HepG2 (cell line): ENCODE measurements at regions not wholly inside any gene's neighbourhood (a gene's known extent, or its start where the extent isn't known, plus 50 kb on each side); places are given as distances from the start of the nearest gene placed in this dataset.

Experiments used
- ATAC-seq: fragments of 200-7000 bp; cut with Tn5 transposase; 3 replicates; pipeline ENCODE4 v1.9.1; 2020; ENCODE audit warnings: mild to moderate bottlenecking, moderate library complexity
- BruUV-seq: library from RNA; stranded (reverse); fragments of 400-500 nt; replicated peaks from 2 replicates; lab custom pipeline; 2021; lab: Mats Ljungman, UMichigan
- CTCF ChIA-PET: fragments of 300-600 bp; formaldehyde crosslinking; extraction: SDS; loops from one replicate; lab custom pipeline; 2021; ENCODE audit warnings: low total read pairs, inconsistent platforms, low intra/inter-chr PET ratio; lab: Yijun Ruan, JAX
- POLR2A ChIA-PET: fragments of 350-600 bp; sonication (Branson Sonifier 250); formaldehyde crosslinking; loops from one replicate; lab custom pipeline; 2020; ENCODE audit warnings: antibody characterized with exemption, inconsistent platforms; lab: Yijun Ruan, JAX
- DNase-seq: peaks from one replicate; pipeline ENCODE4 v3.0.0-alpha.2; 2015; ENCODE audit warnings: low spot score
- FAIRE-seq: peaks from 3 replicates; lab custom pipeline; 2011; peaks lifted over from hg19 to GRCh38; lab: Jason Lieb, UNC
- H2AFZ ChIP-seq: one replicate; pipeline ENCODE4 v1.6.1; 2011; ENCODE audit warnings: low read length, inconsistent platforms
- H3K27ac ChIP-seq: fragments of 300-600 bp; 3 replicates; pipeline ENCODE4 v1.8.0; 2011; ENCODE audit warnings: mixed run types, mild to moderate bottlenecking, mixed read lengths, low read length, inconsistent platforms; ENCODE audit not compliant: insufficient read depth; ENCODE audit errors: extremely low read length
- H3K27me3 ChIP-seq, 2 experiments: fragments of 200-600 bp in 1 of 2; 2 replicates in 1 of 2; 3 replicates in 1 of 2; pipeline versions ENCODE4 v1.6.0 to v1.8.0; 2011; ENCODE audit warnings: low read length in 2 of 2, mild to moderate bottlenecking in 2 of 2, moderate library complexity in 2 of 2, inconsistent platforms in 1 of 2; ENCODE audit not compliant: insufficient read depth in 2 of 2, control insufficient read depth in 1 of 2
- H3K36me3 ChIP-seq, 2 experiments: fragments of 200-600 bp in 1 of 2; replicated peaks in 1 of 2; 2 replicates in 1 of 2; 3 replicates in 1 of 2; pipeline versions ENCODE4 v1.5.1 to v1.8.0; 2011; ENCODE audit warnings: low read length in 2 of 2, inconsistent platforms in 1 of 2; ENCODE audit not compliant: insufficient read depth in 2 of 2, control insufficient read depth in 1 of 2
- H3K4me1 ChIP-seq: 2 replicates; pipeline ENCODE4 v1.5.1; 2012; ENCODE audit warnings: low read length, inconsistent platforms; ENCODE audit not compliant: insufficient read depth
- H3K4me2 ChIP-seq: 2 replicates; pipeline ENCODE4 v1.6.0; 2011; ENCODE audit warnings: low read depth, low read length, inconsistent platforms
- H3K4me3 ChIP-seq, 3 experiments: fragments of 200-600 bp in 1 of 3; sonication (generic), shearing (Covaris generic) in 1 of 3; replicated peaks in 1 of 3; 2 replicates each; pipeline ENCODE4 v1.5.1; 2011 to 2016; ENCODE audit warnings: low read length in 3 of 3, inconsistent platforms in 2 of 3, low read depth in 2 of 3, mild to moderate bottlenecking in 2 of 3, control low read depth in 1 of 3, mixed read lengths in 1 of 3; ENCODE audit not compliant: insufficient read depth in 1 of 3
- H3K79me2 ChIP-seq: one replicate; pipeline ENCODE4 v1.6.1; 2011; ENCODE audit warnings: low read length, inconsistent platforms; ENCODE audit not compliant: insufficient read depth
- H3K9ac ChIP-seq: 2 replicates; pipeline ENCODE4 v1.6.0; 2011; ENCODE audit warnings: mild to moderate bottlenecking, low read depth, low read length, inconsistent platforms; ENCODE audit not compliant: insufficient read depth
- H3K9me3 ChIP-seq: 2 replicates; pipeline ENCODE4 v1.5.1; 2012; ENCODE audit warnings: mild to moderate bottlenecking, low read length
- H4K20me1 ChIP-seq: 2 replicates; pipeline ENCODE4 v1.6.0; 2011; ENCODE audit warnings: inconsistent platforms, mild to moderate bottlenecking, low read length, moderate library complexity; ENCODE audit not compliant: insufficient read depth
- ATF7-NPFF ChIP-seq: sonication (generic); formaldehyde crosslinking; IDR thresholded peaks from 2 replicates; pipeline ENCODE4 v1.8.1; 2023; ENCODE audit warnings: mild to moderate bottlenecking, low read depth, missing genetic modification reagents, moderate library complexity
- ETS1 ChIP-seq: sonication (generic); formaldehyde crosslinking; IDR thresholded peaks from 2 replicates; pipeline ENCODE4 v1.4.0; 2020; ENCODE audit warnings: missing genetic modification reagents
- ISX ChIP-seq: sonication (generic); formaldehyde crosslinking; conservative IDR thresholded peaks from 2 replicates; pipeline ENCODE4 v1.5.0; 2020; ENCODE audit warnings: missing genetic modification reagents
- MBD4 ChIP-seq: IDR thresholded peaks from 2 replicates; pipeline ENCODE4 v1.6.1; 2012; ENCODE audit warnings: low read length, inconsistent platforms, borderline replicate concordance
- SIN3B ChIP-seq: fragments of 150-350 bp; IDR thresholded peaks from 2 replicates; pipeline ENCODE4 v1.6.1; 2014; ENCODE audit warnings: low read length
- SMARCC2 ChIP-seq: fragments of 450-650 bp; IDR thresholded peaks from 2 replicates; pipeline ENCODE4 v1.6.1; 2017; ENCODE audit warnings: antibody characterized with exemption, mild to moderate bottlenecking
- ZNF629 ChIP-seq: sonication (generic); formaldehyde crosslinking; conservative IDR thresholded peaks from 2 replicates; pipeline ENCODE4 v1.5.0; 2020; ENCODE audit warnings: missing genetic modification reagents
- WGBS: methylation state at CpG from one replicate; pipeline ENCODE4 v1.1.6; 2017; ENCODE audit warnings: low lambda C conversion rate; 5-methylcytosine and 5-hydroxymethylcytosine counted together
- in situ Hi-C: cut with HindIII; loops from 2 replicates; pipeline ENCODE4 v1.10.0; 2017; ENCODE audit warnings: low pct_unique_long_range_greater_than_20kb; ENCODE audit not compliant: extremely low pct_ligation_motif_present
- intact Hi-C: fragments of 100-400 bp; cut with micrococcal nuclease; formaldehyde crosslinking; loops from one replicate; pipeline ENCODE4 v1.10.0; 2022; ENCODE audit not compliant: unreplicated experiment

GRCh38 chr2:2834105-2834504 lies 503.0 kb upstream of the MYT1L start:
- no TSS peak for BruUV-seq
- no peak overlapping the region for H2AFZ ChIP-seq
- no peaks in the 10 kb centered on the region for H3K4me1 ChIP-seq
- H3K79me2 ChIP-seq, result no peaks in the 10 kb centered on the region
- no peak for TF ChIP-seq SMARCC2
- TF ChIP-seq ETS1, result no peak
- ATAC-seq (no peak), DNase-seq (no peak), FAIRE-seq (no peak)
- in situ Hi-C loops (no loop called here), intact Hi-C loops (no loop called here)
- ChIA-PET CTCF (no interaction called here), POLR2A (no interaction called here)
- no peaks in the 10 kb centered on the region for H3K9me3 ChIP-seq
- H3K9ac ChIP-seq, result no peak overlapping the region
- H4K20me1 ChIP-seq, result no peaks in the 10 kb centered on the region
- no peaks in the 10 kb centered on the region for H3K36me3 ChIP-seq
- no peak overlapping the region for H3K4me3 ChIP-seq
- no peak overlapping the region for H3K27ac ChIP-seq
- H3K4me2 ChIP-seq, result no peak overlapping the region
- 5% methylated on average over 7 of the region's 11 CpGs for whole genome bisulfite sequencing
- peaks cover 0 to 26% of the 10 kb centered on the region in 2 experiments; a peak in 2 of 5 replicates for H3K27me3 ChIP-seq

GRCh38 chr2:2832657-2833056 lies 501.6 kb upstream of the MYT1L start:
- Histone ChIP-seq H3K36me3 (no peaks in the 10 kb centered on the region), H3K4me1 (no peaks in the 10 kb centered on the region), H4K20me1 (no peaks in the 10 kb centered on the region), H3K9ac (no peak overlapping the region), H2AFZ (no peak overlapping the region), H3K9me3 (no peaks in the 10 kb centered on the region), H3K27me3 (peaks cover 0 to 40% of the 10 kb centered on the region in 2 experiments; a peak in 3 of 5 replicates), H3K79me2 (no peaks in the 10 kb centered on the region), H3K4me2 (no peak overlapping the region), H3K27ac (no peak overlapping the region), H3K4me3 (no peak overlapping the region)
- TF ChIP-seq SIN3B (no peak), ZNF629 (CRISPR knock-in tag) (no peak), ISX (CRISPR knock-in tag) (no peak), MBD4 (no peak), ATF7-NPFF (no peak)
- intact Hi-C loops, result no loop called here
- WGBS, result 14% methylated on average over 9 of the region's 9 CpGs
- ChIA-PET POLR2A (no interaction called here), CTCF (no interaction called here)
- in situ Hi-C loops, result no loop called here
- no peak for DNase-seq
- no peak for ATAC-seq
- FAIRE-seq, result no peak
- no TSS peak for BruUV-seq
